DND-41 (cell line): ENCODE measurements at regions not wholly inside any gene's neighbourhood (a gene's known extent, or its start where the extent isn't known, plus 50 kb on each side); places are given as distances from the start of the nearest gene placed in this dataset.

Experiments used
- ATAC-seq: fragments of 200-7000 bp; cut with Tn5 transposase; 3 replicates; pipeline ENCODE4 v1.9.1; 2021; ENCODE audit warnings: low read depth; ENCODE audit not compliant: insufficient read depth
- DNase-seq: peaks from one replicate; pipeline ENCODE4 v3.0.0-alpha.2; 2020
- H2AFZ ChIP-seq: 2 replicates; pipeline ENCODE4 v1.6.0; 2012; ENCODE audit warnings: low read depth, low read length
- H3K27ac ChIP-seq: 2 replicates; pipeline ENCODE4 v1.5.1; 2012; ENCODE audit warnings: low read length, inconsistent platforms
- H3K27me3 ChIP-seq: fragments of 200-600 bp; sonication (generic); 2 replicates; pipeline ENCODE4 v1.6.0; 2012; ENCODE audit warnings: low read length, mild to moderate bottlenecking, inconsistent platforms; ENCODE audit not compliant: insufficient read depth, poor library complexity
- H3K36me3 ChIP-seq: 2 replicates; pipeline ENCODE4 v1.5.1; 2012; ENCODE audit warnings: low read length, inconsistent platforms; ENCODE audit not compliant: insufficient read depth
- H3K4me1 ChIP-seq: 2 replicates; pipeline ENCODE4 v1.5.1; 2012; ENCODE audit warnings: mild to moderate bottlenecking, low read length; ENCODE audit not compliant: insufficient read depth
- H3K4me2 ChIP-seq: 2 replicates; pipeline ENCODE4 v1.6.0; 2012; ENCODE audit warnings: mild to moderate bottlenecking, moderate library complexity, low read length, inconsistent platforms; ENCODE audit not compliant: insufficient read depth
- H3K4me3 ChIP-seq, 2 experiments: fragments of 200-600 bp in 1 of 2; shearing (Covaris generic) in 1 of 2; 2 replicates each; pipeline ENCODE4 v1.5.1; 2012 to 2016; ENCODE audit warnings: inconsistent platforms in 2 of 2, low read length in 2 of 2, mild to moderate bottlenecking in 2 of 2, low read depth in 1 of 2, moderate library complexity in 1 of 2
- H3K79me2 ChIP-seq: 2 replicates; pipeline ENCODE4 v1.6.0; 2012; ENCODE audit warnings: low read length, inconsistent platforms; ENCODE audit not compliant: insufficient read depth
- H3K9ac ChIP-seq: 2 replicates; pipeline ENCODE4 v1.6.0; 2012; ENCODE audit warnings: low read depth, mild to moderate bottlenecking, inconsistent platforms, low read length, moderate library complexity
- H3K9me3 ChIP-seq: 2 replicates; pipeline ENCODE4 v1.5.1; 2012; ENCODE audit warnings: low read length, moderate library complexity, mild to moderate bottlenecking, inconsistent platforms; ENCODE audit not compliant: insufficient read depth, severe bottlenecking
- H4K20me1 ChIP-seq: 2 replicates; pipeline ENCODE4 v1.6.0; 2012; ENCODE audit warnings: low read length; ENCODE audit not compliant: insufficient read depth
- EZH2 ChIP-seq: IDR thresholded peaks from 3 replicates; pipeline ENCODE4 v1.6.1; 2012; ENCODE audit warnings: borderline replicate concordance, low read depth, mild to moderate bottlenecking, moderate library complexity, low read length, inconsistent platforms; ENCODE audit not compliant: severe bottlenecking
- TF ChIP-seq, protein P1 (sequence below): IDR thresholded peaks from 2 replicates; pipeline ENCODE4 v1.5.1; 2012; ENCODE audit warnings: borderline replicate concordance, low read length, moderate library complexity, mild to moderate bottlenecking; ENCODE audit not compliant: poor library complexity, severe bottlenecking; ENCODE audit errors: extremely low read depth

DNA sequence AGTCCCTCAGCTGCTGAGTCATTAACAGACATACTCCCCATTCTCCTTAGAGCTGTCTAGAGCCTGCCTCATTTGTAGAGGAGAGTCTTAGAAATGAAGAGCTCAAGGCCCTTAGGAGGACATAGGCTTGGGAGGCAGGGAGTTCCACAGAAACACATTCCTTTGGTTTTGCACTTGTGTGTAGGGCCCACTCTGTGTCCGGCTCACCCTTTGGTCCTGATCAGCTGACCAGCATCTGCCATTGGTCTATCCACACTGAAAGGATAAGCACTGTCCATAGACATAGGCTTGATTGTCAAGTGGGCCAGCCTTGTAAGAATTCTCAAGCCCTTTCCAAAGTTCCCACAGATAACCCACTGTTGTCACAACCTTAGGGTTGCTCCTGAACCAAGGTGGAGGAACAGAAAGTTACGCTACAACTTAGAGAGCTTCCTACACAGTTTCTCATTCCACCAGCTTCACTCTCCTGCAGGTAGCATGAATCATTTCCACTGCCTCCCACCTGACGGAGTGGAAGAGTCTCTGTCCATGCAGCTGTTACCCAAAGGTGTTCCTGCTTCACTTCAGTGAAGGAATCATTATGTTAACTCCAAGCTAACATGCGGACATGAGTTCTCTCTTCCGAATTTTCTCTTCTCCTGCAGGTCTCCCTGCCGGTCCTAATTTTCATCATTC is 96.1 kb downstream of the TNFSF18 start:
- Histone ChIP-seq H3K79me2 (no peaks in the 10 kb centered on the region), H3K4me1 (no peaks in the 10 kb centered on the region), H3K9me3 (no peaks in the 10 kb centered on the region), H3K9ac (no peak overlapping the region), H3K27ac (no peak overlapping the region), H3K27me3 (no peaks in the 10 kb centered on the region), H4K20me1 (no peaks in the 10 kb centered on the region), H3K36me3 (no peaks in the 10 kb centered on the region), H3K4me2 (no peak overlapping the region), H2AFZ (no peak overlapping the region), H3K4me3 (no peak overlapping the region)
- TF ChIP-seq EZH2 = no peak
- TF ChIP-seq, protein P1, sequence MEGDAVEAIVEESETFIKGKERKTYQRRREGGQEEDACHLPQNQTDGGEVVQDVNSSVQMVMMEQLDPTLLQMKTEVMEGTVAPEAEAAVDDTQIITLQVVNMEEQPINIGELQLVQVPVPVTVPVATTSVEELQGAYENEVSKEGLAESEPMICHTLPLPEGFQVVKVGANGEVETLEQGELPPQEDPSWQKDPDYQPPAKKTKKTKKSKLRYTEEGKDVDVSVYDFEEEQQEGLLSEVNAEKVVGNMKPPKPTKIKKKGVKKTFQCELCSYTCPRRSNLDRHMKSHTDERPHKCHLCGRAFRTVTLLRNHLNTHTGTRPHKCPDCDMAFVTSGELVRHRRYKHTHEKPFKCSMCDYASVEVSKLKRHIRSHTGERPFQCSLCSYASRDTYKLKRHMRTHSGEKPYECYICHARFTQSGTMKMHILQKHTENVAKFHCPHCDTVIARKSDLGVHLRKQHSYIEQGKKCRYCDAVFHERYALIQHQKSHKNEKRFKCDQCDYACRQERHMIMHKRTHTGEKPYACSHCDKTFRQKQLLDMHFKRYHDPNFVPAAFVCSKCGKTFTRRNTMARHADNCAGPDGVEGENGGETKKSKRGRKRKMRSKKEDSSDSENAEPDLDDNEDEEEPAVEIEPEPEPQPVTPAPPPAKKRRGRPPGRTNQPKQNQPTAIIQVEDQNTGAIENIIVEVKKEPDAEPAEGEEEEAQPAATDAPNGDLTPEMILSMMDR = no peak
- DNase-seq (no peak), ATAC-seq (no peak)

DNA sequence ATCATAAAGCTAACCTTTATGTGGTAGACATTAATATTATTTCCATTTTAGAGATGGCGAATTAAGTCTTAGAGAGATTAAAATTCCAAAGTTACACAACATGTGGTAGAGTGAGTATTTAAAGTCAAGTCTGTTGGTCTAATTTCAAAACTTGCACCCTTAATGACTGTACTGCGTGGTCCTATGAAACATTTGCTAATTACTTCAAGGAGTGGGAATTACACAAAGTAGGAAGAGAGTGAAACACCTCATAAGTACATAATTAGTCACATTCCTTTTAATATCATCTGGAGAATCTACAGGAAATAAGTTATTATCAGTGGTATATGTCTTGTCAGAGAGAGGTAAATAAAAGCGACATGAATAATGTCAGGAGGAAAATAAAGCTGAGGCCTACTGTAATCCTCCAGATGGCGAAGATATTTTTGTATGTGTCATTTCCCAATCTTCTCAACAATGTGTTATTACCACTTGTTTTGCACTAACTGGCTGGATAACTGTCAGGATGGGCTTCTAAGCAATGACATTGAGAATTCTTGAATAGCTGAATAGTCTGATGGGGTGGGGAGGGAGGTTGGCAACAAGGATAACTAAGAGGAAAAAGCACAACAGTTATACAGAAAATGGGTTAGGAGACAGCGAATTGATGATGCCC is 95.5 kb downstream of the TNFSF18 start:
- H2AFZ ChIP-seq = no peak overlapping the region
- no peak for TF ChIP-seq EZH2
- TF ChIP-seq, protein P1 = no peak
- no peak overlapping the region for H3K4me2 ChIP-seq
- no peaks in the 10 kb centered on the region for H3K27me3 ChIP-seq
- no peaks in the 10 kb centered on the region for H3K4me1 ChIP-seq
- H3K9ac ChIP-seq = no peak overlapping the region
- DNase-seq (no peak), ATAC-seq (no peak)
- H4K20me1 ChIP-seq = no peaks in the 10 kb centered on the region
- no peak overlapping the region for H3K27ac ChIP-seq
- no peaks in the 10 kb centered on the region for H3K9me3 ChIP-seq
- no peaks in the 10 kb centered on the region for H3K36me3 ChIP-seq
- H3K4me3 ChIP-seq = no peak overlapping the region
- no peaks in the 10 kb centered on the region for H3K79me2 ChIP-seq

DNA sequence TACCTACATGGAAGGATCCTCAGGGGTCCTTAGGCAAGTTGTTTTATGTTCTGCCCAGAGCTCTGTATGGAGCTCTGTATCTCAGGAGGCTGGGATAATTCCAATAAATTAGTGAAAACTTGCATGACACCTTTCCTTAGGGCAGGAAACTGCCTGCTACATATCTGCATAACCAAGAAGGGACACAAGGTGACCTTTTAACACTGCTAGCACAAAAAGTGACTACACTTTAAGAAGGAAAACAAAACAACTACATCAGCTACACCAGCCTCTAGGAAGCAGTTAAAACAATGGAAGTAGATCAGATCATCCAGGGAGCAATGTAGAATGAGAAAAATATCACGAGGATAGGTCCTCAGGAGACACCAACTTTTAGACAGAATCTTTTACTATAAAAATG is 93.9 kb downstream of the TNFSF18 start:
- H2AFZ ChIP-seq = no peak overlapping the region
- H3K4me3 ChIP-seq = no peak overlapping the region
- no peaks in the 10 kb centered on the region for H3K79me2 ChIP-seq
- no peak overlapping the region for H3K4me2 ChIP-seq
- ATAC-seq = no peak
- no peaks in the 10 kb centered on the region for H3K36me3 ChIP-seq
- no peaks in the 10 kb centered on the region for H3K4me1 ChIP-seq
- no peak overlapping the region for H3K9ac ChIP-seq
- no peaks in the 10 kb centered on the region for H3K27me3 ChIP-seq
- no peak for TF ChIP-seq EZH2
- TF ChIP-seq, protein P1 = no peak
- no peaks in the 10 kb centered on the region for H3K9me3 ChIP-seq
- no peak for DNase-seq
- no peaks in the 10 kb centered on the region for H4K20me1 ChIP-seq
- no peak overlapping the region for H3K27ac ChIP-seq
